ENCODE measurements at regions not wholly inside any gene's neighbourhood (a gene's known extent, or its start where the extent isn't known, plus 50 kb on each side); places are given as distances from the start of the nearest gene placed in this dataset.

GRCh38 chr5:18544421-18544820 is 910.2 kb downstream of the TAF11L14 start:
- TF ChIP-seq CTCF (conservative IDR thresholded peaks at IDR 0.05; ENCODE audit: low read length), result no peak
- no peak overlapping the region for H3K4me3 ChIP-seq (ENCODE audit: low read length)
- DNase-seq (ENCODE audit: low read depth), result no peak

DNA sequence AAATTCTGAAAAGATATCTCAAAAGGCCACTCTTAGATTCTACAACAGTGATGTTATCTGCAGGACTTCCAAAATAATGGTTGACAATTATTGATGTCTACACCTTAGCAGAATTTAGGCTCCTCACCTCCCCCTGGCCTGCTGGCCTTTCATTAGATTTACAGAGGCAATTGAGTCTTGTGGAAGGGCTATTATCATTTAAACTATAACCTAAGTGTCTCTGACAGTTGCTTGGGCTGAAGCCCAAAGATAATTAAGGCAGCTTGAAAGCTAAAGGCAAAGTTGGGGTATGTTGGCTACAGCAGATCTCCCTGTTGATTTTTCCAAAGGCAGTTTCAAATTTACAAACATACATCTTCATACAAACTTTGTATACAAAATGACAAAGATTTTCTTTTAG is 912.3 kb downstream of the TAF11L14 start:
- no peak for DNase-seq (ENCODE audit: low read depth)
- H3K4me3 ChIP-seq (ENCODE audit: low read length), result no peak overlapping the region
- TF ChIP-seq CTCF (conservative IDR thresholded peaks at IDR 0.05; ENCODE audit: low read length), result no peak

GRCh38 chr5:18551716-18552115 is 917.5 kb downstream of the TAF11L14 start:
- no peak overlapping the region for H3K4me3 ChIP-seq (ENCODE audit: low read length)
- no peak for TF ChIP-seq CTCF (conservative IDR thresholded peaks at IDR 0.05; ENCODE audit: low read length)
- no peak for DNase-seq (ENCODE audit: low read depth)

DNA sequence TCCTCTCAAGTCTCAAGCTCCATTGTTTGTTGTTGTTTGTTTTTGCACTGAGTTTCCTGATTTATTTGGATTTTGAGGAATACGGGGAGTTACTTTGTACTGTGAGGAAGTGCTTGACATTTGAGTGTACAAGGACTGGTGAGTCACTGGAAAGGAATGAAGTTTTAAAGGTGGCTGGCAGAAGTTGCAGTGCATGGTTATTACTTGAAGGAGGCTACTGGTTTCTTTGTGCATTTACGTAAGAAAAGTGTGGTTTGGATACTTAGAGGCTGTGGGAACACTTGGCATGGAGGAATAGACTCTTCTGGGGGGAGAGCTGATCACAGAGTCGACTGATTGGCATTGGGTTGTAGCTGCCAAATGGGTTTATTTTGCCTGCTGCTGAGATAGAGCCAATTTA is 919.0 kb downstream of the TAF11L14 start:
- no peak for DNase-seq (ENCODE audit: low read depth)
- no peak overlapping the region for H3K4me3 ChIP-seq (ENCODE audit: low read length)
- no peak for TF ChIP-seq CTCF (conservative IDR thresholded peaks at IDR 0.05; ENCODE audit: low read length)

DNA sequence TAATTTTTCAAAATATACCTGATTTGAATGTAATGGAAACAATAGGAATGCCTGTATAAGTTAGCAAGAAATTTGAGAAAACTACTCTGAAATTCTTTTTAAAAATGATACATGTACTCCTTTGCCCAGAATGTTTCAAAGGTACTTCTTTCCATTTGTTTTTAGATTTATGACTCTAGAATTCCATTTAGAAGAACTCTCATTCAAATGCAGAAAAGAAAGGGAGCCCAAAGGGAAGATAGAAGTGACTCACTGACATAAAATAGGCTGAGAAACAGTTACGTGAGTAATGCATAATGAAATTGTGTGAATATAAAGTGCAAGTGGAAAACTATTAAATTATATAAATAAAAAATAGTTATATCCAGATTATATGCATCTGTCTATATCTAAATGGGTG is 926.3 kb downstream of the TAF11L14 start:
- no peak overlapping the region for H3K4me3 ChIP-seq (ENCODE audit: low read length)
- no peak for DNase-seq (ENCODE audit: low read depth)
- no peak for TF ChIP-seq CTCF (conservative IDR thresholded peaks at IDR 0.05; ENCODE audit: low read length)

- no peak for DNase-seq (ENCODE audit: low read depth)
- H3K4me3 ChIP-seq (ENCODE audit: low read length), result no peak overlapping the region
- TF ChIP-seq CTCF (conservative IDR thresholded peaks at IDR 0.05; ENCODE audit: low read length), result no peak
Observed at GRCh38 chr5:18563853-18564252, 929.6 kb downstream of the TAF11L14 start.

DNA sequence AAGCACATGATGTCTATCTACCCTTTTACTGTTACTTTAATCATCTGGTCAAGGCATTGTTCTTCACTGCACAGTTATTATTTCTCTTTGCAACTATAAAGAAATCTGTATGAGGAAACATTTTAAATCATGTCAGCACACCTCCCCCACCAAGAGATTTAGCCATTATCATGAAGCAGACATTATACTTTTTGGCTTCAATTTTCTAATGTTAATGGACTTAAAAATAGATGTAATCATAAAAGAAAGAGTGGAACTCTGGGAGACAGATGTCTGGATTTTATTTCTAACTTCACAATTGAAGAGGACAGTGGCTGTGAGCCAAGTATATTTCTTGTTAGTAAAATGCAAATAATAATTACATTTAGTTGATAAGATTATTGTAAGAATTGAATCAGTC is 932.4 kb downstream of the TAF11L14 start:
- H3K4me3 ChIP-seq (ENCODE audit: low read length), result no peak overlapping the region
- DNase-seq (ENCODE audit: low read depth), result no peak
- TF ChIP-seq CTCF (conservative IDR thresholded peaks at IDR 0.05; ENCODE audit: low read length), result no peak

Data from AG10803 (cell line).